ENCODE measurements at regions not wholly inside any gene's neighbourhood (a gene's known extent, or its start where the extent isn't known, plus 50 kb on each side); places are given as distances from the start of the nearest gene placed in this dataset.

- TF ChIP-seq CTCF (IDR thresholded peaks at IDR 0.05; ENCODE audit: low read depth, low read length, poor library complexity, severe bottlenecking) (no peak), EZH2phosphoT487 (IDR thresholded peaks at IDR 0.05; ENCODE audit: borderline replicate concordance, low read length) (no peak)
Measured at GRCh38 chr2:200244111-200244510, 62.4 kb upstream of the SPATS2L start.

Measured in DOHH2 (cell line).